ENCODE measurements at regions not wholly inside any gene's neighbourhood (a gene's known extent, or its start where the extent isn't known, plus 50 kb on each side); places are given as distances from the start of the nearest gene placed in this dataset.

- Histone ChIP-seq H3K9me3 (ENCODE audit: control insufficient read depth in 2 of 2, insufficient read depth in 1 of 2, low read length in 1 of 2) (no peaks in the 10 kb centered on the region), H3K4me1 (ENCODE audit: control insufficient read depth in 2 of 2, insufficient read depth in 2 of 2, low read length in 2 of 2) (no peaks in the 10 kb centered on the region), H3K27me3 (ENCODE audit: control insufficient read depth in 2 of 2, insufficient read depth in 1 of 2, low read length in 1 of 2) (no peaks in the 10 kb centered on the region), H3K36me3 (ENCODE audit: control insufficient read depth in 2 of 2, insufficient read depth in 2 of 2, low read length in 1 of 2) (no peaks in the 10 kb centered on the region), H3K4me3 (ENCODE audit: low read length in 2 of 2) (no peak overlapping the region), H3K27ac (ENCODE audit: low read depth in 1 of 2, low read length in 1 of 2) (no peak overlapping the region)
- DNase-seq (ENCODE audit: low read depth in 6 of 9, low spot score in 9 of 9), result no peak
- WGBS, result 43% methylated on average over 1 of the region's 1 CpG
Measured at GRCh38 chr6:50970908-50971307, 152.2 kb downstream of the TFAP2B start.

GRCh38 chr6:50973464-50973863 lies 154.8 kb downstream of the TFAP2B start:
- Histone ChIP-seq H3K27me3 (ENCODE audit: control insufficient read depth in 2 of 2, insufficient read depth in 1 of 2, low read length in 1 of 2) (no peaks in the 10 kb centered on the region), H3K4me1 (ENCODE audit: control insufficient read depth in 2 of 2, insufficient read depth in 2 of 2, low read length in 2 of 2) (no peaks in the 10 kb centered on the region), H3K27ac (ENCODE audit: low read depth in 1 of 2, low read length in 1 of 2) (no peak overlapping the region), H3K36me3 (ENCODE audit: control insufficient read depth in 2 of 2, insufficient read depth in 2 of 2, low read length in 1 of 2) (no peaks in the 10 kb centered on the region), H3K4me3 (ENCODE audit: low read length in 2 of 2) (no peak overlapping the region), H3K9me3 (ENCODE audit: control insufficient read depth in 2 of 2, insufficient read depth in 1 of 2, low read length in 1 of 2) (no peaks in the 10 kb centered on the region)
- WGBS, result 99% methylated on average over 2 of the region's 2 CpGs
- no peak for DNase-seq (ENCODE audit: low read depth in 6 of 9, low spot score in 9 of 9)

GRCh38 chr6:50974319-50974718 lies 155.6 kb downstream of the TFAP2B start:
- no peaks in the 10 kb centered on the region for H3K9me3 ChIP-seq (ENCODE audit: control insufficient read depth in 2 of 2, insufficient read depth in 1 of 2, low read length in 1 of 2)
- DNase-seq (ENCODE audit: low read depth in 6 of 9, low spot score in 9 of 9), result no peak
- WGBS, result 95% methylated on average over 3 of the region's 3 CpGs
- no peaks in the 10 kb centered on the region for H3K27me3 ChIP-seq (ENCODE audit: control insufficient read depth in 2 of 2, insufficient read depth in 1 of 2, low read length in 1 of 2)
- no peak overlapping the region for H3K4me3 ChIP-seq (ENCODE audit: low read length in 2 of 2)
- no peaks in the 10 kb centered on the region for H3K36me3 ChIP-seq (ENCODE audit: control insufficient read depth in 2 of 2, insufficient read depth in 2 of 2, low read length in 1 of 2)
- no peak overlapping the region for H3K27ac ChIP-seq (ENCODE audit: low read depth in 1 of 2, low read length in 1 of 2)
- H3K4me1 ChIP-seq (ENCODE audit: control insufficient read depth in 2 of 2, insufficient read depth in 2 of 2, low read length in 2 of 2), result no peaks in the 10 kb centered on the region

GRCh38 chr6:50975216-50975615 lies 156.5 kb downstream of the TFAP2B start:
- Histone ChIP-seq H3K27ac (ENCODE audit: low read depth in 1 of 2, low read length in 1 of 2) (no peak overlapping the region), H3K4me1 (ENCODE audit: control insufficient read depth in 2 of 2, insufficient read depth in 2 of 2, low read length in 2 of 2) (no peaks in the 10 kb centered on the region), H3K36me3 (ENCODE audit: control insufficient read depth in 2 of 2, insufficient read depth in 2 of 2, low read length in 1 of 2) (no peaks in the 10 kb centered on the region), H3K4me3 (ENCODE audit: low read length in 2 of 2) (no peak overlapping the region), H3K27me3 (ENCODE audit: control insufficient read depth in 2 of 2, insufficient read depth in 1 of 2, low read length in 1 of 2) (no peaks in the 10 kb centered on the region), H3K9me3 (ENCODE audit: control insufficient read depth in 2 of 2, insufficient read depth in 1 of 2, low read length in 1 of 2) (no peaks in the 10 kb centered on the region)
- WGBS, result 77% methylated on average over 2 of the region's 2 CpGs
- DNase-seq (ENCODE audit: low read depth in 6 of 9, low spot score in 9 of 9), result no peak

GRCh38 chr6:50976907-50977306 lies 158.2 kb downstream of the TFAP2B start:
- Histone ChIP-seq H3K4me3 (ENCODE audit: low read length in 2 of 2) (no peak overlapping the region), H3K9me3 (ENCODE audit: control insufficient read depth in 2 of 2, insufficient read depth in 1 of 2, low read length in 1 of 2) (no peaks in the 10 kb centered on the region), H3K4me1 (ENCODE audit: control insufficient read depth in 2 of 2, insufficient read depth in 2 of 2, low read length in 2 of 2) (no peaks in the 10 kb centered on the region), H3K36me3 (ENCODE audit: control insufficient read depth in 2 of 2, insufficient read depth in 2 of 2, low read length in 1 of 2) (no peaks in the 10 kb centered on the region), H3K27me3 (ENCODE audit: control insufficient read depth in 2 of 2, insufficient read depth in 1 of 2, low read length in 1 of 2) (no peaks in the 10 kb centered on the region), H3K27ac (ENCODE audit: low read depth in 1 of 2, low read length in 1 of 2) (no peak overlapping the region)
- WGBS, result 90% methylated on average over 2 of the region's 2 CpGs
- DNase-seq (ENCODE audit: low read depth in 6 of 9, low spot score in 9 of 9), result no peak

GRCh38 chr6:50977796-50978195 lies 159.1 kb downstream of the TFAP2B start:
- 88% methylated on average over 1 of the region's 1 CpG for WGBS
- H3K4me1 ChIP-seq (ENCODE audit: control insufficient read depth in 2 of 2, insufficient read depth in 2 of 2, low read length in 2 of 2), result no peaks in the 10 kb centered on the region
- no peak for DNase-seq (ENCODE audit: low read depth in 6 of 9, low spot score in 9 of 9)
- no peak overlapping the region for H3K4me3 ChIP-seq (ENCODE audit: low read length in 2 of 2)
- no peaks in the 10 kb centered on the region for H3K27me3 ChIP-seq (ENCODE audit: control insufficient read depth in 2 of 2, insufficient read depth in 1 of 2, low read length in 1 of 2)
- no peaks in the 10 kb centered on the region for H3K36me3 ChIP-seq (ENCODE audit: control insufficient read depth in 2 of 2, insufficient read depth in 2 of 2, low read length in 1 of 2)
- H3K9me3 ChIP-seq (ENCODE audit: control insufficient read depth in 2 of 2, insufficient read depth in 1 of 2, low read length in 1 of 2), result no peaks in the 10 kb centered on the region
- H3K27ac ChIP-seq (ENCODE audit: low read depth in 1 of 2, low read length in 1 of 2), result no peak overlapping the region

- no peak for DNase-seq (ENCODE audit: low read depth in 6 of 9, low spot score in 9 of 9)
- WGBS, result 90% methylated on average over 4 of the region's 4 CpGs
- H3K27ac ChIP-seq (ENCODE audit: low read depth in 1 of 2, low read length in 1 of 2), result no peak overlapping the region
- H3K4me1 ChIP-seq (ENCODE audit: control insufficient read depth in 2 of 2, insufficient read depth in 2 of 2, low read length in 2 of 2), result no peaks in the 10 kb centered on the region
- no peaks in the 10 kb centered on the region for H3K9me3 ChIP-seq (ENCODE audit: control insufficient read depth in 2 of 2, insufficient read depth in 1 of 2, low read length in 1 of 2)
- H3K27me3 ChIP-seq (ENCODE audit: control insufficient read depth in 2 of 2, insufficient read depth in 1 of 2, low read length in 1 of 2), result no peaks in the 10 kb centered on the region
- no peaks in the 10 kb centered on the region for H3K36me3 ChIP-seq (ENCODE audit: control insufficient read depth in 2 of 2, insufficient read depth in 2 of 2, low read length in 1 of 2)
- H3K4me3 ChIP-seq (ENCODE audit: low read length in 2 of 2), result no peak overlapping the region
Measured at GRCh38 chr6:50978380-50979170, 159.9 kb downstream of the TFAP2B start.

- Histone ChIP-seq H3K27ac (ENCODE audit: low read depth in 1 of 2, low read length in 1 of 2) (no peak overlapping the region), H3K27me3 (ENCODE audit: control insufficient read depth in 2 of 2, insufficient read depth in 1 of 2, low read length in 1 of 2) (no peaks in the 10 kb centered on the region), H3K4me3 (ENCODE audit: low read length in 2 of 2) (no peak overlapping the region), H3K4me1 (ENCODE audit: control insufficient read depth in 2 of 2, insufficient read depth in 2 of 2, low read length in 2 of 2) (no peaks in the 10 kb centered on the region), H3K36me3 (ENCODE audit: control insufficient read depth in 2 of 2, insufficient read depth in 2 of 2, low read length in 1 of 2) (no peaks in the 10 kb centered on the region), H3K9me3 (ENCODE audit: control insufficient read depth in 2 of 2, insufficient read depth in 1 of 2, low read length in 1 of 2) (no peaks in the 10 kb centered on the region)
- no peak for DNase-seq (ENCODE audit: low read depth in 6 of 9, low spot score in 9 of 9)
- 85% methylated on average over 2 of the region's 2 CpGs for WGBS
Measured at GRCh38 chr6:50979171-50979525, 160.5 kb downstream of the TFAP2B start.

GRCh38 chr6:50984135-50984534 lies 165.5 kb downstream of the TFAP2B start:
- H3K36me3 ChIP-seq (ENCODE audit: control insufficient read depth in 2 of 2, insufficient read depth in 2 of 2, low read length in 1 of 2), result no peaks in the 10 kb centered on the region
- WGBS, result 90% methylated on average over 3 of the region's 3 CpGs
- no peak for DNase-seq (ENCODE audit: low read depth in 6 of 9, low spot score in 9 of 9)
- H3K27me3 ChIP-seq (ENCODE audit: control insufficient read depth in 2 of 2, insufficient read depth in 1 of 2, low read length in 1 of 2), result no peaks in the 10 kb centered on the region
- no peak overlapping the region for H3K4me3 ChIP-seq (ENCODE audit: low read length in 2 of 2)
- no peak overlapping the region for H3K27ac ChIP-seq (ENCODE audit: low read depth in 1 of 2, low read length in 1 of 2)
- H3K4me1 ChIP-seq (ENCODE audit: control insufficient read depth in 2 of 2, insufficient read depth in 2 of 2, low read length in 2 of 2), result no peaks in the 10 kb centered on the region
- no peaks in the 10 kb centered on the region for H3K9me3 ChIP-seq (ENCODE audit: control insufficient read depth in 2 of 2, insufficient read depth in 1 of 2, low read length in 1 of 2)

All from thymus (tissue), 11 donors.